NCI-H748 treated with DMSO at 0.1 percent for 48 hours (cell line): ENCODE measurements at regions not wholly inside any gene's neighbourhood (a gene's known extent, or its start where the extent isn't known, plus 50 kb on each side); places are given as distances from the start of the nearest gene placed in this dataset.

ENCODE experiments used
- DNase-seq: peaks from one replicate; lab custom pipeline; 2025; lab: John Stamatoyannopoulos, UW

- no peak for DNase-seq
These were observed 132.3 kb downstream of the TINAG start for GRCh38 chr6:54440549-54440948.

- no peak for DNase-seq
These were observed 132.8 kb downstream of the TINAG start for GRCh38 chr6:54441020-54441419.

GRCh38 chr6:54441687-54442248, 133.5 kb downstream of the TINAG start:
- DNase-seq: no peak

- no peak for DNase-seq
These were observed 137.0 kb downstream of the TINAG start for GRCh38 chr6:54445207-54445606.

- DNase-seq: no peak
These were observed 140.4 kb downstream of the TINAG start for GRCh38 chr6:54448617-54449016.

GRCh38 chr6:54451516-54451915, 143.3 kb downstream of the TINAG start:
- no peak for DNase-seq

GRCh38 chr6:54463354-54464024, 155.2 kb downstream of the TINAG start:
- no peak for DNase-seq

- no peak for DNase-seq
These were observed 157.5 kb downstream of the TINAG start for GRCh38 chr6:54465649-54466300.

GRCh38 chr6:54467384-54467783, 159.1 kb downstream of the TINAG start:
- DNase-seq: no peak

- no peak for DNase-seq
These were observed 165.1 kb downstream of the TINAG start for GRCh38 chr6:54473328-54473727.

- no peak for DNase-seq
These were observed 166.7 kb downstream of the TINAG start for GRCh38 chr6:54474898-54475297.

- DNase-seq: no peak
These were observed 172.8 kb downstream of the TINAG start for GRCh38 chr6:54481091-54481490.

GRCh38 chr6:54491431-54491830, 183.2 kb downstream of the TINAG start:
- no peak for DNase-seq

- DNase-seq: no peak
These were observed 184.9 kb downstream of the TINAG start for GRCh38 chr6:54493138-54493537.

- DNase-seq: no peak
These were observed 194.9 kb downstream of the TINAG start for GRCh38 chr6:54503144-54503543.

GRCh38 chr6:54515013-54515412, 206.8 kb downstream of the TINAG start:
- DNase-seq: no peak

GRCh38 chr6:54515713-54516112, 207.5 kb downstream of the TINAG start:
- no peak for DNase-seq

GRCh38 chr6:54516321-54516720, 208.1 kb downstream of the TINAG start:
- DNase-seq: no peak

- no peak for DNase-seq
These were observed 210.9 kb downstream of the TINAG start for GRCh38 chr6:54519161-54519560.

GRCh38 chr6:54525731-54526130, 217.5 kb downstream of the TINAG start:
- no peak for DNase-seq

GRCh38 chr6:54533567-54533966, 225.3 kb downstream of the TINAG start:
- no peak for DNase-seq

GRCh38 chr6:54535568-54535967, 227.3 kb downstream of the TINAG start:
- no peak for DNase-seq

GRCh38 chr6:54541541-54541940, 233.3 kb downstream of the TINAG start:
- DNase-seq: no peak

GRCh38 chr6:54559136-54559535, 250.9 kb downstream of the TINAG start:
- DNase-seq: no peak
